ENCODE measurements at regions not wholly inside any gene's neighbourhood (a gene's known extent, or its start where the extent isn't known, plus 50 kb on each side); places are given as distances from the start of the nearest gene placed in this dataset.

DNA sequence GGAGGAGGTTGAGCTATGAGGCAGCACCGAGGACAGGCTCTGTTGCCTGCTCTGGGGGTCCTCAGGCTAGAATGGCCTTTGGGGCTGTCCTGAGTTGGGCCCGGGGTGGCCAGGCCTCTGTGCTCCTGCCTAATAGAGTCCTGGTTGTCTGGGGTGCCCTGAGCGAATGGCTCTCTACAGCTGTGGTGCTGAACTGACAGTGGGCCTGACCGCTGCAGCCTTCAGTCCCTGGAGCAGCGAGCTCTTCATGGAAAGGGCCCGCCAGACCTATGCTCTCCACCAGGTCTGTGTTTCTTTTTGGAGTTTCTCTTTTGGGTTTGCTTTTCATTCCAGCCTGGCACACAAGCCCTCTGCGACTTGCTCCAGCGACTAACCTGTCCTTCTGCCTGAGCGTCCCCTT is 679.0 kb upstream of the RAB6C start:
- Histone ChIP-seq H3K9me3 (ENCODE audit: control insufficient read depth, low read length) (no peaks in the 10 kb centered on the region), H3K36me3 (ENCODE audit: control insufficient read depth, insufficient read depth, low read length) (no peaks in the 10 kb centered on the region), H3K27me3 (ENCODE audit: control insufficient read depth, insufficient read depth, low read length) (no peaks in the 10 kb centered on the region), H3K4me2 (ENCODE audit: low read length) (no peak overlapping the region), H3K79me2 (no peaks in the 10 kb centered on the region), H3K9ac (no peak overlapping the region), H2AFZ (no peak overlapping the region), H3K4me1 (no peaks in the 10 kb centered on the region), H3K4me3 (ENCODE audit: low read depth, low read length) (no peak overlapping the region), H3K27ac (no peak overlapping the region)
- TF ChIP-seq, protein P1, sequence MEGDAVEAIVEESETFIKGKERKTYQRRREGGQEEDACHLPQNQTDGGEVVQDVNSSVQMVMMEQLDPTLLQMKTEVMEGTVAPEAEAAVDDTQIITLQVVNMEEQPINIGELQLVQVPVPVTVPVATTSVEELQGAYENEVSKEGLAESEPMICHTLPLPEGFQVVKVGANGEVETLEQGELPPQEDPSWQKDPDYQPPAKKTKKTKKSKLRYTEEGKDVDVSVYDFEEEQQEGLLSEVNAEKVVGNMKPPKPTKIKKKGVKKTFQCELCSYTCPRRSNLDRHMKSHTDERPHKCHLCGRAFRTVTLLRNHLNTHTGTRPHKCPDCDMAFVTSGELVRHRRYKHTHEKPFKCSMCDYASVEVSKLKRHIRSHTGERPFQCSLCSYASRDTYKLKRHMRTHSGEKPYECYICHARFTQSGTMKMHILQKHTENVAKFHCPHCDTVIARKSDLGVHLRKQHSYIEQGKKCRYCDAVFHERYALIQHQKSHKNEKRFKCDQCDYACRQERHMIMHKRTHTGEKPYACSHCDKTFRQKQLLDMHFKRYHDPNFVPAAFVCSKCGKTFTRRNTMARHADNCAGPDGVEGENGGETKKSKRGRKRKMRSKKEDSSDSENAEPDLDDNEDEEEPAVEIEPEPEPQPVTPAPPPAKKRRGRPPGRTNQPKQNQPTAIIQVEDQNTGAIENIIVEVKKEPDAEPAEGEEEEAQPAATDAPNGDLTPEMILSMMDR (IDR thresholded peaks at IDR 0.05) = no peak

DNA sequence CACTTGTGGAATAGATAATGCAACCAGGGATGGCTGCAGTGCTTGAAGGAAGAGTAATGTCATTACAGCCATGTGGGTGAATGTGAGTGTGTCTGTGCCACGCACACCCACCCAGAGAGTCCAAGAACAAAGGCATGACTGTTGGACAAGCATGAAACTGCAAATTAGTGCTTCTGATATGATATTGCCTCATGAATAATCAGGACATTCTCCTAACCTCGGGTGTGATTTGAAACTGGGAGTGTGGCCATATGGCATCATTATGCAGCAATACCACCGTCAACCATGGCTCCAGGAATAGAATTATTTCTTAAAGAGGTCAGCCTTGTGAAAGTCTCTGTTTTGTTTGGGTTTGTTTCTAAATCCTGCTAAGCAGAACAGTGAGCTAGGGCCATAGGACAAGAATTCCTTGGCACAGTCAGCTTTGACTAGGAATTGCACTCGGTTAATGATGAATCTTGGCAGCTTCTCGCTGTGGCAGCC is 678.0 kb upstream of the RAB6C start:
- H3K36me3 ChIP-seq (ENCODE audit: control insufficient read depth, insufficient read depth, low read length) = no peaks in the 10 kb centered on the region
- TF ChIP-seq, protein P1 (IDR thresholded peaks at IDR 0.05) = no peak
- no peaks in the 10 kb centered on the region for H3K79me2 ChIP-seq
- H2AFZ ChIP-seq = no peak overlapping the region
- H3K4me2 ChIP-seq (ENCODE audit: low read length) = no peak overlapping the region
- no peak overlapping the region for H3K9ac ChIP-seq
- H3K27me3 ChIP-seq (ENCODE audit: control insufficient read depth, insufficient read depth, low read length) = no peaks in the 10 kb centered on the region
- no peak overlapping the region for H3K4me3 ChIP-seq (ENCODE audit: low read depth, low read length)
- no peak overlapping the region for H3K27ac ChIP-seq
- no peaks in the 10 kb centered on the region for H3K4me1 ChIP-seq
- no peaks in the 10 kb centered on the region for H3K9me3 ChIP-seq (ENCODE audit: control insufficient read depth, low read length)

DNA sequence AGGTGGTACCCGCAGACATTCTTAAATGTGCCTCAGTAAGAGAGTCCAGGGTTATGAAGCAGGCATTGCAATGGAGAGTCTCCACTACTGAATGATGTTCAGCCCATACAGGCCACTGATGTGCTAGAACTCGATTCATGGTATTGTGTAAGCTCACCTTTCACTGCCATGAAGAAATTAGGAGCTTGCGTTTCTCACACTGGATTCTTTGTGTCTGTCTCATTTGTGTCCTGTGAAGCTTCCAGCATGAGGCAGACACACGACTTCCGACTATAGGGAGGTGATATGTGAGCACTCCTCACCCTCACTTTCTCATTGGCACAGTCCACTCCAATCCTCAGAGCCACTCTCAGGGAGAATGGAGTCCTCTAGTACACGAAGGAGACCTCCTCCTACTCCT is 677.4 kb upstream of the RAB6C start:
- no peaks in the 10 kb centered on the region for H3K27me3 ChIP-seq (ENCODE audit: control insufficient read depth, insufficient read depth, low read length)
- no peaks in the 10 kb centered on the region for H3K79me2 ChIP-seq
- H3K9me3 ChIP-seq (ENCODE audit: control insufficient read depth, low read length) = no peaks in the 10 kb centered on the region
- H3K36me3 ChIP-seq (ENCODE audit: control insufficient read depth, insufficient read depth, low read length) = no peaks in the 10 kb centered on the region
- no peak overlapping the region for H2AFZ ChIP-seq
- no peak overlapping the region for H3K4me3 ChIP-seq (ENCODE audit: low read depth, low read length)
- H3K4me1 ChIP-seq = no peaks in the 10 kb centered on the region
- no peak overlapping the region for H3K9ac ChIP-seq
- TF ChIP-seq, protein P1 (IDR thresholded peaks at IDR 0.05) = no peak
- H3K4me2 ChIP-seq (ENCODE audit: low read length) = no peak overlapping the region
- no peak overlapping the region for H3K27ac ChIP-seq

DNA sequence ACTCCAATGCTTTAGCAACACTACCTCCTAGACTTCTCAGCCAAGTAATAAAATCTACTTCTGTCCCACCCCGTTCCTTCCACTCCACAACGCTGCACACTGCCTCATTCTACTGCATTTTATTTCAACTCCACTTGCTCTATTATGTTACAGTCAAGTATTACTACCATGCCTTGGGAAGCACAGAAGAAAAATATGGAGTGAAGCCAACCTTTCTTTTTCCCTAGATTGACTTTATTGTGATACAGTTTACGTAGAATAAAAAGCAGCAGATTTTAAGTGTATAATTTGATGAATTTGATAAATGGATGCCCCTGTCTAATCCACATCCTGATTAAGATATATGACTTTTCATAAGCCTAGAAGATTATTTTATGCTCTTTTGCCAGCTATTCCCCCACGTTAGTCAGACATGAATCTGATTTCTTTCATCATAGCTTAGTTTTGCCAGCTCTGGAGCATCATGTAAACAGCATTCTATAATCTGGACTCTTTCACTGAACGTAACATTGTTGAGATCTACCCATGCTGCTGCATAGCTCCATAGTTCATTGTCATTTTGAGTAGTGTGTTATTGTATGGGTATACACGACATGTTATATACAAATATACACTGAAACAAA is 676.8 kb upstream of the RAB6C start:
- TF ChIP-seq, protein P1 (IDR thresholded peaks at IDR 0.05) = no peak
- Histone ChIP-seq H3K27me3 (ENCODE audit: control insufficient read depth, insufficient read depth, low read length) (no peaks in the 10 kb centered on the region), H3K4me2 (ENCODE audit: low read length) (no peak overlapping the region), H3K79me2 (no peaks in the 10 kb centered on the region), H3K9me3 (ENCODE audit: control insufficient read depth, low read length) (no peaks in the 10 kb centered on the region), H3K9ac (no peak overlapping the region), H3K27ac (no peak overlapping the region), H3K4me1 (no peaks in the 10 kb centered on the region), H3K36me3 (ENCODE audit: control insufficient read depth, insufficient read depth, low read length) (no peaks in the 10 kb centered on the region), H2AFZ (no peak overlapping the region), H3K4me3 (ENCODE audit: low read depth, low read length) (no peak overlapping the region)

DNA sequence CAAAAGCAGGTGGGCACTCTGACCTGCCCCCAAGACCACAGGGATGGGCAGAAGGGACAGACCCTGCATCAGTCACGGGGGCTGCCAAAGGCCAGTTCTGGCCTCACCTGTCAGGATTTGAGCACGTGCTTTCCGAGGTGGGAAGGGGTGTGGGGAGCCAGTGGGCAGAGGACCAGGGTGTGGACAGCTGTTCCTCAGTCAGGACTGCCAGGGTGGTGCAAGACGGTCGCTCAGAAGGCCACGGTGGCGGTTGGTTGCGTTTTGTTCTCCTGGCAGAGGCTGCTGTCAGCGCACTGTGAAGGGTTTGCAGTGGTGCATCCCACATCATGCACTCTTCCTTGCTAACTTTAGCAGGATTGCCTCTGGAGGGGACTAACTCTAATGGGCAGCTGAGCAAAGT is 665.3 kb upstream of the RAB6C start:
- Histone ChIP-seq H3K27ac (no peak overlapping the region), H3K79me2 (no peaks in the 10 kb centered on the region), H2AFZ (no peak overlapping the region), H3K4me3 (ENCODE audit: low read depth, low read length) (no peak overlapping the region), H3K4me1 (no peaks in the 10 kb centered on the region), H3K27me3 (ENCODE audit: control insufficient read depth, insufficient read depth, low read length) (no peaks in the 10 kb centered on the region), H3K9ac (no peak overlapping the region), H3K4me2 (ENCODE audit: low read length) (no peak overlapping the region), H3K9me3 (ENCODE audit: control insufficient read depth, low read length) (no peaks in the 10 kb centered on the region), H3K36me3 (ENCODE audit: control insufficient read depth, insufficient read depth, low read length) (no peaks in the 10 kb centered on the region)
- TF ChIP-seq, protein P1 (IDR thresholded peaks at IDR 0.05) = no peak

All from parathyroid adenoma (tissue), 2 donors.